ENCODE measurements at regions not wholly inside any gene's neighbourhood (a gene's known extent, or its start where the extent isn't known, plus 50 kb on each side); places are given as distances from the start of the nearest gene placed in this dataset.

DNA sequence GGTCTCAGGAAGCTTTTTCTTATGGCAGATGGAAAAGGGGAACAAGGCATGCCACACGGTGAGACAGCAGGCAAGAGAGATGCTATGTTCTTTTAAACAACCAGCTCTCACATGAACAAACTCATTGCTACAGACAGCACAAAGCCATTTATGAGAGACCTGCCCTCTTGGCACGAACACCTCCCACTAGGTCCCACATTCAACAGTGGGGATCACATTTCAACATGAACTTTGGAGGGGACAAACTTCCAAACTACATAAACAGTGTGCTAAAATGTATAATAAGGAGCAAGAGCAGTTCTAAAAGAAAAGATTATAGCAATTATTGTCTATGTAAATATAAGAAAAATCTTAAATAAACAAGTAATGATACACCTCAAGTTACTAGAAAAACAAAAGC, 391.8 kb upstream of the CPXCR1 start:
- Histone ChIP-seq H3K36me3 (ENCODE audit: control insufficient read depth in 2 of 2, insufficient read depth in 2 of 2, low read length in 2 of 2) (no peaks in the 10 kb centered on the region), H3K9me3 (ENCODE audit: control insufficient read depth in 2 of 2, low read length in 2 of 2) (no peaks in the 10 kb centered on the region), H3K4me3 (ENCODE audit: low read length in 2 of 2) (no peak overlapping the region), H3K4me1 (ENCODE audit: control insufficient read depth in 2 of 2, insufficient read depth in 2 of 2, low read length in 2 of 2) (no peaks in the 10 kb centered on the region), H3K9ac (ENCODE audit: low read depth in 1 of 2, low read length in 2 of 2) (no peak overlapping the region), H3K27me3 (ENCODE audit: control insufficient read depth in 2 of 2, insufficient read depth in 2 of 2, low read length in 2 of 2) (no peaks in the 10 kb centered on the region), H3K27ac (ENCODE audit: low read depth in 2 of 2, low read length in 2 of 2) (no peak overlapping the region)

DNA sequence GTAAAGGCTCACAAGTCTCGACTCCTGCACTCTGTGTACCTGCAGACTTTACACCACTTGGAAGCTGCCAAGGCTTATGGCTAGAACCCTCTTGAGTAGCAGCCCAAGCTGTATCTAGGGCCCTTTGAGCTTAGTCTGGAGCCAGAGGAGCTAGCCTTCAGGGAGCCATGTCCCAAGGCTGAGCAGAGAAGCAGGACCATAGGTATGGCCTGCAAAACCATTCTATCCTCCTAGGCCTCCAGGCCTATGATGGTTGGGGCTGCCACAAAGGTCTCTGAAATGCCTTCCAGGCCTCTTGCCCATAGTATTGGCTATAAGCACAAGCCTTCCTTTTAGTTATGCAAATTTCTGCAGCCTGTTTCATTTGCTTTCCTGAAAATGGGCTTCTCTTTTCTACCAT, 380.7 kb upstream of the CPXCR1 start:
- Histone ChIP-seq H3K27me3 (ENCODE audit: control insufficient read depth in 2 of 2, insufficient read depth in 2 of 2, low read length in 2 of 2) (no peaks in the 10 kb centered on the region), H3K9me3 (ENCODE audit: control insufficient read depth in 2 of 2, low read length in 2 of 2) (peaks cover 0 to 7% of the 10 kb centered on the region in 2 donors), H3K4me1 (ENCODE audit: control insufficient read depth in 2 of 2, insufficient read depth in 2 of 2, low read length in 2 of 2) (no peaks in the 10 kb centered on the region), H3K4me3 (ENCODE audit: low read length in 2 of 2) (no peak overlapping the region), H3K9ac (ENCODE audit: low read depth in 1 of 2, low read length in 2 of 2) (no peak overlapping the region), H3K27ac (ENCODE audit: low read depth in 2 of 2, low read length in 2 of 2) (no peak overlapping the region), H3K36me3 (ENCODE audit: control insufficient read depth in 2 of 2, insufficient read depth in 2 of 2, low read length in 2 of 2) (no peaks in the 10 kb centered on the region)

DNA sequence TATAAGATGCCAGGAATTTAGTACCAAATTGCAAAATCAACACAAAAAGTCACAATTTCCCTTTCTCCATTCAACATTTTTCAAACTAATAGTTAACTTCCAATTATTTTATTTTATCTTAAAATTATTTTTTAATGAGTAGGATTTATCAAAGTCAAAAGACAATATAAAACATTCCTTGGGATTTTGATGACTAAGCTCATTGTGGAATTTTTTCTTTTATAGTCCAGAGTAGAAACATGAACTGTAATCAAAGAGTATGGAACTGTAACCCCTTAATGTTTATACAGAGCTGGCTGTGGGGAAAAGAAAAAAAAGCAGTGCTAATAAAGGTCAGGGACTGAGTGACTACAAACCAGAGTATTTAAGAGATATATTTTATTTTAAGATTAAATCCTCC, 368.6 kb upstream of the CPXCR1 start:
- H3K4me1 ChIP-seq (ENCODE audit: control insufficient read depth in 2 of 2, insufficient read depth in 2 of 2, low read length in 2 of 2), result no peaks in the 10 kb centered on the region
- H3K36me3 ChIP-seq (ENCODE audit: control insufficient read depth in 2 of 2, insufficient read depth in 2 of 2, low read length in 2 of 2), result no peaks in the 10 kb centered on the region
- H3K9ac ChIP-seq (ENCODE audit: low read depth in 1 of 2, low read length in 2 of 2), result no peak overlapping the region
- H3K9me3 ChIP-seq (ENCODE audit: control insufficient read depth in 2 of 2, low read length in 2 of 2), result no peaks in the 10 kb centered on the region
- no peaks in the 10 kb centered on the region for H3K27me3 ChIP-seq (ENCODE audit: control insufficient read depth in 2 of 2, insufficient read depth in 2 of 2, low read length in 2 of 2)
- no peak overlapping the region for H3K27ac ChIP-seq (ENCODE audit: low read depth in 2 of 2, low read length in 2 of 2)
- H3K4me3 ChIP-seq (ENCODE audit: low read length in 2 of 2), result no peak overlapping the region

DNA sequence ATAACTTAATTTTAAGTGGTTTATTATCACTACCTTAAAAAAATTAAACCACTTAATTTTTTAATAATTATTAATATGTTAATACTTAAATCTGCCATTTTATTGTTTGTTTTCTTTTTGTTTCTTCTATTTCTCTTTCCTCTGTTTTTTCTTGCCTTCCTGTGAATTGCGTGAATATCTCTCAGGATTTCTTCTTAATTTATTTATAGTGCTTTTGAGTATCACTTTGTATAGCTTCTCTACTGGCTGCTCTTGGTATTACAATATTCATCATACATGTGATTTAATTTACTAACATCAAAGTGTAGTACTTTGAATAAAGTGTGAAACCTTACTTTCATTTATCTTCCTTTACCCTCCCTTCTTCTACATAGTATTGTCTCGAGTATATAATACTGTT, 349.5 kb upstream of the CPXCR1 start:
- no peaks in the 10 kb centered on the region for H3K27me3 ChIP-seq (ENCODE audit: control insufficient read depth in 2 of 2, insufficient read depth in 2 of 2, low read length in 2 of 2)
- no peak overlapping the region for H3K9ac ChIP-seq (ENCODE audit: low read depth in 1 of 2, low read length in 2 of 2)
- no peak overlapping the region for H3K4me3 ChIP-seq (ENCODE audit: low read length in 2 of 2)
- no peaks in the 10 kb centered on the region for H3K4me1 ChIP-seq (ENCODE audit: control insufficient read depth in 2 of 2, insufficient read depth in 2 of 2, low read length in 2 of 2)
- H3K36me3 ChIP-seq (ENCODE audit: control insufficient read depth in 2 of 2, insufficient read depth in 2 of 2, low read length in 2 of 2), result no peaks in the 10 kb centered on the region
- no peaks in the 10 kb centered on the region for H3K9me3 ChIP-seq (ENCODE audit: control insufficient read depth in 2 of 2, low read length in 2 of 2)
- no peak overlapping the region for H3K27ac ChIP-seq (ENCODE audit: low read depth in 2 of 2, low read length in 2 of 2)

DNA sequence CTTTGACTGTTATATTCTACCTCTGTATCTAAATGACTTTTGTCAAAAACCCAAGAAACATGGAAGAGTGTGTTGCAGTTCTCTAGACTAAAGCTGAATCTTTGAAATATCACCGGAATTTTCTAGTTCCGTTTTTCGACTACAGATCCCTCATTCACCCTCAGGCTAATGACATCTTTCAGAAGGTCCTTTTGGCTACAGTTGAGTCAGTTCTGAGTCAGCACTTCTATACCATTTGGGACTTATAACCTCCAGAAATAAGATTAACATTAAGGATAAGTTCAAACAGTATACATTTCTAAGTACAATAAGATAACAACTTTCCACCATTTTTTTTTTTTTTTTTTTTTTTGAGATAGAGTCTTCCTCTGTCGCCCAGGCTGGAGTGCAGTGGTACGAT, 331.0 kb upstream of the CPXCR1 start:
- no peak overlapping the region for H3K4me3 ChIP-seq (ENCODE audit: low read length in 2 of 2)
- no peaks in the 10 kb centered on the region for H3K9me3 ChIP-seq (ENCODE audit: control insufficient read depth in 2 of 2, low read length in 2 of 2)
- no peaks in the 10 kb centered on the region for H3K27me3 ChIP-seq (ENCODE audit: control insufficient read depth in 2 of 2, insufficient read depth in 2 of 2, low read length in 2 of 2)
- no peaks in the 10 kb centered on the region for H3K36me3 ChIP-seq (ENCODE audit: control insufficient read depth in 2 of 2, insufficient read depth in 2 of 2, low read length in 2 of 2)
- H3K27ac ChIP-seq (ENCODE audit: low read depth in 2 of 2, low read length in 2 of 2), result no peak overlapping the region
- H3K9ac ChIP-seq (ENCODE audit: low read depth in 1 of 2, low read length in 2 of 2), result no peak overlapping the region
- H3K4me1 ChIP-seq (ENCODE audit: control insufficient read depth in 2 of 2, insufficient read depth in 2 of 2, low read length in 2 of 2), result no peaks in the 10 kb centered on the region

DNA sequence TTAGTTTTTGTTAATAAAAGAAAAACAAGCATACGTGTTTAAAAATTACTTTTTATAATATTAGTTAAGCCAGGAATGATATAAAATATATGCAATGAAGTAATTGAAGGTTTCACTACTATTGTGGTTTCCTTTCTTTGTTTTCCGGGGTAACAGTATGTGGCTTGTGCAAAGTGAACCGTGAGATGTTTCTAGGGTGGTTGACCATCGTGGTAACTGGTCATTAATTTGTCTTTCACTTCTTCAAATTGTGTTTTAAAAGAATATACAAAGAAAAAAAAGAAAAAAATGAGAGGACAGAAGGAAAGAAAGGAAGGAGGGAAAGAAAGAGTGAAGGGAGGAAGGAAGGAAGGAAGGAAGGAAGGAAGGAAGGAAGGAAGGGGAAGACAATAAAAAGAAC, 330.1 kb upstream of the CPXCR1 start:
- Histone ChIP-seq H3K4me3 (ENCODE audit: low read length in 2 of 2) (no peak overlapping the region), H3K27me3 (ENCODE audit: control insufficient read depth in 2 of 2, insufficient read depth in 2 of 2, low read length in 2 of 2) (no peaks in the 10 kb centered on the region), H3K9me3 (ENCODE audit: control insufficient read depth in 2 of 2, low read length in 2 of 2) (no peaks in the 10 kb centered on the region), H3K9ac (ENCODE audit: low read depth in 1 of 2, low read length in 2 of 2) (no peak overlapping the region), H3K4me1 (ENCODE audit: control insufficient read depth in 2 of 2, insufficient read depth in 2 of 2, low read length in 2 of 2) (no peaks in the 10 kb centered on the region), H3K36me3 (ENCODE audit: control insufficient read depth in 2 of 2, insufficient read depth in 2 of 2, low read length in 2 of 2) (no peaks in the 10 kb centered on the region), H3K27ac (ENCODE audit: low read depth in 2 of 2, low read length in 2 of 2) (no peak overlapping the region)

DNA sequence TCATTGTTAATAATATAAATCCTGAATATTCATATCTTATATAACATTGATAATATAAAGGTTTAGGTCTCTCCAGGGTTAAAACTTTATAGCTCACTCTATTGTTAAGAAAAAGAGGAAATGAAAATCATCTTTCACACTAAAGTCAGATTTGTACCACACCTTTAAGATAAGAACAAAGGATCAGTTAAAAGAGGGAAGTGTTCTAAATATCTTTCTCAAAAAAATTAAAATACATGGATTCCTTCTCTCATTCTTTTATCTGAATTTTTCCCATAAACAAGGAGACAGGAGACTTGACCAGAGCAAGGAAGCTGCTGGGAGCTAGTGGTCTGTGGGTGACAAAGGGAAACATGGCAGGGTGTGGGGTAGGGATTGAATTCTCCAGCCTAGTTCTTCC, 323.0 kb upstream of the CPXCR1 start:
- Histone ChIP-seq H3K36me3 (ENCODE audit: control insufficient read depth in 2 of 2, insufficient read depth in 2 of 2, low read length in 2 of 2) (no peaks in the 10 kb centered on the region), H3K9ac (ENCODE audit: low read depth in 1 of 2, low read length in 2 of 2) (no peak overlapping the region), H3K9me3 (ENCODE audit: control insufficient read depth in 2 of 2, low read length in 2 of 2) (no peaks in the 10 kb centered on the region), H3K27me3 (ENCODE audit: control insufficient read depth in 2 of 2, insufficient read depth in 2 of 2, low read length in 2 of 2) (no peaks in the 10 kb centered on the region), H3K27ac (ENCODE audit: low read depth in 2 of 2, low read length in 2 of 2) (no peak overlapping the region), H3K4me1 (ENCODE audit: control insufficient read depth in 2 of 2, insufficient read depth in 2 of 2, low read length in 2 of 2) (no peaks in the 10 kb centered on the region), H3K4me3 (ENCODE audit: low read length in 2 of 2) (no peak overlapping the region)

DNA sequence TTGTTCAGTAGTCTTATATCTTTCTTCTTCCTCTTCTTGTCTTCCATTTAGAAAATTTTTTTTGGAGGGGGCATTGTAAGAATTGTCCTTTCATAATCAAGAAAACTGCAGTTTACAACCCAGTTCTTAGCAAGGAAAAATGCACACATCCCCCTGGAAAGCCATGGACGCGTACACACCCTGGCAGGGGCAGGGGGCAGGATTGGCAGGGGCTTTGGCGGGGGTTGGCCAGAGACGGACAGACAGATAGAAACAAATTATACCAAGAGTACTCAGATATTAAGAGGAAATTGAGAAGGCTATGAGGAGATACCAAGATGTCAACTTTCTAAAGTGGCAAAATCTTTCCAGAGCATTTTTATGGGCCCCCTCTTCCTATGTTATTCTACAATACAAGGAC, 322.5 kb upstream of the CPXCR1 start:
- Histone ChIP-seq H3K4me3 (ENCODE audit: low read length in 2 of 2) (no peak overlapping the region), H3K9me3 (ENCODE audit: control insufficient read depth in 2 of 2, low read length in 2 of 2) (no peaks in the 10 kb centered on the region), H3K9ac (ENCODE audit: low read depth in 1 of 2, low read length in 2 of 2) (no peak overlapping the region), H3K27me3 (ENCODE audit: control insufficient read depth in 2 of 2, insufficient read depth in 2 of 2, low read length in 2 of 2) (no peaks in the 10 kb centered on the region), H3K27ac (ENCODE audit: low read depth in 2 of 2, low read length in 2 of 2) (no peak overlapping the region), H3K4me1 (ENCODE audit: control insufficient read depth in 2 of 2, insufficient read depth in 2 of 2, low read length in 2 of 2) (no peaks in the 10 kb centered on the region), H3K36me3 (ENCODE audit: control insufficient read depth in 2 of 2, insufficient read depth in 2 of 2, low read length in 2 of 2) (no peaks in the 10 kb centered on the region)

DNA sequence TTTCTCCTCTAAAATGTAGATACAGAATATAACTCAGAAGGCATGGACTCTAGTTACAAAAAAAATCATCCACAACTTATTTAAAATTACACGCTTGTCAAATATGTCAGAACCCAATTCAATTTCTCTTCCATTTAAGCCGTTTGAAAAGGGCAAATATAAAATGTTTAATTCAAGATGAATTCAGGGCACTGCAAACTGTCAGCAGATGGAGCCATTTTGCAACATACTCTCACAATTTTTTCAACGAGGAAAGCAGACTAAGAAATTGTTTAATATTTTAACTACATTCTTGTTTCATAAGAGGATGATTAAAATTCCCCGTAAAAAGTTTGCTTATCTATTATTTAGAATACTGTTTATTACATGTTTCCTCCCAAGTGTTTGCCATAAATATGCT, 321.3 kb upstream of the CPXCR1 start:
- no peak overlapping the region for H3K9ac ChIP-seq (ENCODE audit: low read depth in 1 of 2, low read length in 2 of 2)
- H3K4me3 ChIP-seq (ENCODE audit: low read length in 2 of 2), result no peak overlapping the region
- H3K27ac ChIP-seq (ENCODE audit: low read depth in 2 of 2, low read length in 2 of 2), result no peak overlapping the region
- no peaks in the 10 kb centered on the region for H3K27me3 ChIP-seq (ENCODE audit: control insufficient read depth in 2 of 2, insufficient read depth in 2 of 2, low read length in 2 of 2)
- no peaks in the 10 kb centered on the region for H3K36me3 ChIP-seq (ENCODE audit: control insufficient read depth in 2 of 2, insufficient read depth in 2 of 2, low read length in 2 of 2)
- no peaks in the 10 kb centered on the region for H3K4me1 ChIP-seq (ENCODE audit: control insufficient read depth in 2 of 2, insufficient read depth in 2 of 2, low read length in 2 of 2)
- no peaks in the 10 kb centered on the region for H3K9me3 ChIP-seq (ENCODE audit: control insufficient read depth in 2 of 2, low read length in 2 of 2)

DNA sequence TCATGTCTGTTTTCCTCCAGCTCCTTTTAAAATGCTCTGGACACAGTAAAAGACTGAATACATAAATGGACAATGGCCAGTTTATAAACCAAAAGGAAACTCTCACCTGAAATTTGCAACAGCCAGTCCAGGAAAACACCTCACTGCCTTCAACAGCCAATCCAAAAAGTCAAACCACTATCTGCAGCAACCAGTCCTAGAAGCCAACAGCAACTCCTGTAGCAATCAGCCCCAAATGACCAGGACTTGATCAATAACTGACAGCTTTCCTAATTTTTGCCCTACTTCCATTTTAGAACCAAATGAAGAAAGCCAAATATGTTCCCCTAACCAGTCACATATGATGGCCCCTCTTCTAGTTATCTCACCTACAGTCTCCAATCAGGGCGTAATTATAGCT, 309.5 kb upstream of the CPXCR1 start:
- Histone ChIP-seq H3K27me3 (ENCODE audit: control insufficient read depth in 2 of 2, insufficient read depth in 2 of 2, low read length in 2 of 2) (no peaks in the 10 kb centered on the region), H3K4me3 (ENCODE audit: low read length in 2 of 2) (no peak overlapping the region), H3K9me3 (ENCODE audit: control insufficient read depth in 2 of 2, low read length in 2 of 2) (no peaks in the 10 kb centered on the region), H3K36me3 (ENCODE audit: control insufficient read depth in 2 of 2, insufficient read depth in 2 of 2, low read length in 2 of 2) (no peaks in the 10 kb centered on the region), H3K27ac (ENCODE audit: low read depth in 2 of 2, low read length in 2 of 2) (no peak overlapping the region), H3K9ac (ENCODE audit: low read depth in 1 of 2, low read length in 2 of 2) (no peak overlapping the region), H3K4me1 (ENCODE audit: control insufficient read depth in 2 of 2, insufficient read depth in 2 of 2, low read length in 2 of 2) (no peaks in the 10 kb centered on the region)

DNA sequence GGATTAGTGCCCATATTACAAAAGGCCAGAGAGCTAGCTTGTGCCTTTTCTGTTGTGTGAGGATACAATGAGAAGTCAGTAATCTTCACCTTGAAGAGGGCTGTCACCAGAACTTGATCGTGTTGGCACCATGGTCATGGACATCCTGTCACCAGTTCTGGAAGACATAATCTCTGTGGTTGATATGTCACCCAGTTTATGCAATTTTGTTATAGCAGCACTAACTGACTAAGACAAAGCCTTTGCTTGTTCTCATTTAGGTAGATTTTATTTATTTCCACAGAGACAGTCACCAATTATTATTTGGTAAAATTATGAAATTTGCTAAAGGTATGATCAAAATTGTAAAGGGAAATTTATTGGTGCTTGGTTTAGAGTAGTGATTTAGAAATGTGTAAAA, 308.8 kb upstream of the CPXCR1 start:
- Histone ChIP-seq H3K4me1 (ENCODE audit: control insufficient read depth in 2 of 2, insufficient read depth in 2 of 2, low read length in 2 of 2) (no peaks in the 10 kb centered on the region), H3K4me3 (ENCODE audit: low read length in 2 of 2) (no peak overlapping the region), H3K27ac (ENCODE audit: low read depth in 2 of 2, low read length in 2 of 2) (no peak overlapping the region), H3K36me3 (ENCODE audit: control insufficient read depth in 2 of 2, insufficient read depth in 2 of 2, low read length in 2 of 2) (no peaks in the 10 kb centered on the region), H3K9ac (ENCODE audit: low read depth in 1 of 2, low read length in 2 of 2) (no peak overlapping the region), H3K27me3 (ENCODE audit: control insufficient read depth in 2 of 2, insufficient read depth in 2 of 2, low read length in 2 of 2) (no peaks in the 10 kb centered on the region), H3K9me3 (ENCODE audit: control insufficient read depth in 2 of 2, low read length in 2 of 2) (no peaks in the 10 kb centered on the region)
